ENCODE measurements at regions not wholly inside any gene's neighbourhood (a gene's known extent, or its start where the extent isn't known, plus 50 kb on each side); places are given as distances from the start of the nearest gene placed in this dataset.

DNA sequence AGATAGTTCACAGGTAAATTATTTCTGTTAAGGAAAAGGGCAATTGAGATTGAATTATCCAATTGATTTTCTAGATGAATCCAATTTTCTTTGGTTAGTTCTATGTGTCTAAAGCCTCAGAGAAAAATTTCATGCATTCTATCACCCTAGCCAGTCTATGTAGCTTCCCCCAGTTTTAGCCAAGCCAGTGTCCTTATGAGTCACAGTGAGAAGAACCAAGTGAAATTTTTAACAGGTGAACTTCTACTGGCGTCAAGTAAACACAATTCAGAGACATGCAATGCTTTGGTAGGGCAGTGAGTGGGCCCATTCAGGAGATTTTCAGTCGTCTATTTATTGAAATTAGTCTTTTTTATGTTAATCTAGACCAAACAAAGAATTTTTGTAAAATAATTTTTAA lies 1077.4 kb upstream of the ARRDC3 start:
- no peak for DNase-seq

DNA sequence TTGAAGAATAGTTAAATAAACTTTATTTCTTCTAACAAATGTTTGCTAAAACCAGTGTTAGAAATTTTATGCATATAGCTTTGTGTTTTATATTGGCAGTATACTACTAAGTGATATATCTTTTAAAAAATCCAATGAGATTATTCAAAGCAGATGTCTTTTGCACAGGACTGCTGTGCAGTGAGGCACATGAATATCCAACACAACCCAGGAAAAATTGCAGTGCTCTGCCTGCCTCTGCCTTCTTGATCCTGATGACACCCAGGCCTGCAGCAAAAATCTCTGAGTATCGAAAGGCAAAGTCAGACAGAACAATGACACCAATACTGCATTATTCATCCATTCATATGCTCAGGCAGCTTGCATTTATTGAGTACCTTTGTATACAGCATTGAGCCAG lies 1076.5 kb upstream of the ARRDC3 start:
- no peak for DNase-seq

GRCh38 chr5:92455011-92455410 lies 1071.9 kb upstream of the ARRDC3 start:
- no peak for DNase-seq

- DNase-seq = no peak
These were observed 1061.8 kb upstream of the ARRDC3 start for GRCh38 chr5:92444888-92445287.

DNA sequence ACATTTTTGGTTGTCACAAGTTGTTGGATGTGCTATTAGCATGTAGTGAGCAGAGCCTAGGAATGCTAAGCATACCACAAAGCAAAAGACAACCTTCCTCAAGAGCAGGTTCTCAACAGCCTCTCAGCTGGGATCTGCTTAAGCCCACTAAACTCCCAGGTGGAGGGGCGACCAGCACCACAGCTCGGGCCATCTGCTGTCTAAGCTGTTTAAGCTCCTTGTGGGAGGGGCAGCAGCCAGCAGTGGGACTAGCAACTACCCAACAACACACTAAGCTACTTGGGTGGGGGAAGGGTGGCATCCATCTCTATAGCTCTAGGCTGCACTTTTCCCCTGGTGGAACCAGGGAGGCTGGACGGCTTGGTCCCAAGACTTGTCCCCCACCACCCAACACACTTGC lies 1052.7 kb upstream of the ARRDC3 start:
- DNase-seq = no peak

- no peak for DNase-seq
These were observed 1046.5 kb upstream of the ARRDC3 start for GRCh38 chr5:92429646-92430045.

- DNase-seq = no peak
These were observed 1045.3 kb upstream of the ARRDC3 start for GRCh38 chr5:92428415-92428814.

DNA sequence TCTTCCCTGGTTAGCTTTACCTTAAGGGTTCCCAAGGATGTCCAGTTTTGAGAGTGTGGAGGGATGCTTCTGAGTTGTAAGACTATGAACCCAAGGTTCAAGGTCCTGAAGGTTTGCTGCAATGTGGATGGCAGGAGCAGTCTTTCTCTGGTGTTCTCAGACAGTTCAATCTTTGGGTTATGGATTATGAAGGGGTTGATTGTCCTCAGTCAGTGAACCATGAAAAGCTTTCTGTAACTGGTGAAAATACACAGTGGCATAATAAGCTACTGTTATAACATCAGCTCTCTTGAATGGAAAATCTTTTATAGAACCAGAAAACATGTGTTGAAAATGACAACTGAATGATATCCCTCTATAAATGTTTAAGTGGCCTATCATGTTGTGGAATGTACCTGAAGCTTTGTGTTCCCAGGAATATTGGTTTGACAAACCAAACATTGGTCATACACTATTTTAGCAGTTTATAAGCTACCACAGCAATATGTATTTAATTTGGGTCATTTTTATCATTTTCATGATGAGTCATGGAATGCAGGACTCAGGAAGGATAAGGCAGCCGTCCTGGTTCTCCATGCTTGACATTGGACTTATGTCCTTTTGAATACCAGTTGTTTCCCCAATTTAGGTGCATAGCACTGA lies 1041.8 kb upstream of the ARRDC3 start:
- no peak for DNase-seq

- DNase-seq = no peak
These were observed 1038.8 kb upstream of the ARRDC3 start for GRCh38 chr5:92421942-92422341.

GRCh38 chr5:92421196-92421595 lies 1038.1 kb upstream of the ARRDC3 start:
- DNase-seq = no peak

DNA sequence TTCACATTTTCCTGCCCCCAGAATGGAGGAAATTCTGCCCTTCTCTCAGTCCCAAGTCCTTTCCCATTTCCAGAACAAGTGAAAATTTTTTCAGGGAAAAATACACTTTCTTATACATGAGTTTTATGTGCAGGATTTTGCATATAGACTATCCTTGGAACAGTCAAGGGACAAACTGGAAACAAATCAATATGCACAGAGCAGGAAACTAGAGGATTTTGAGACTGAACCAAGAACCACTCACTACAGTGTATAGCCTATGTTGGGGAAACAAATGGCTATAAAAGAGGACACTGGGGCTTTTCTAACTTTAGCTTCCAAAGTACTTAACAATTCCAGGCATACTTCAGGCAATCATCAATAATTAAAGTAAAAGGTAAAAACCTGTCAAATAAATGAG lies 1036.1 kb upstream of the ARRDC3 start:
- no peak for DNase-seq

GRCh38 chr5:92418341-92418740 lies 1035.2 kb upstream of the ARRDC3 start:
- DNase-seq = no peak

- DNase-seq = no peak
These were observed 1026.0 kb upstream of the ARRDC3 start for GRCh38 chr5:92409134-92409533.

GRCh38 chr5:92402956-92403702 lies 1020.0 kb upstream of the ARRDC3 start:
- no peak for DNase-seq

DNA sequence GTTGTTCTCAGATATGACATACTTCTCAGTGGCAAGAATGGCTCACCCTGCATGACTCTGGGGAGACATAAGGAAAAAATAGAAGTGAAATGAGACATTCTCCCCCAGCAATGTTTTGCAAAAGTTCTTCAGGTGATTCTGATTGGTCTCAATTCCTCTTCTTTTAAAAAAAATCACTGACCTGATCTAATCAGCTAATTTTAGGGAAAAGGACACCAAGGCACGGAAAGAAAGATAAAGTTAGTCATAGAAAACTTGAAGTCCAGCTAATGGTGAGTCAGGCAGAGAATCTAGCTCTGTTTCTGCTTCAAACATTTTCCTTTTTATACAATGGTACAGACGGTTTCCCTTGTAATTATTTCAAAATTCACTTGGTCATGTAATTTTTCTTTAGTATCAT lies 1018.9 kb upstream of the ARRDC3 start:
- no peak for DNase-seq

DNA sequence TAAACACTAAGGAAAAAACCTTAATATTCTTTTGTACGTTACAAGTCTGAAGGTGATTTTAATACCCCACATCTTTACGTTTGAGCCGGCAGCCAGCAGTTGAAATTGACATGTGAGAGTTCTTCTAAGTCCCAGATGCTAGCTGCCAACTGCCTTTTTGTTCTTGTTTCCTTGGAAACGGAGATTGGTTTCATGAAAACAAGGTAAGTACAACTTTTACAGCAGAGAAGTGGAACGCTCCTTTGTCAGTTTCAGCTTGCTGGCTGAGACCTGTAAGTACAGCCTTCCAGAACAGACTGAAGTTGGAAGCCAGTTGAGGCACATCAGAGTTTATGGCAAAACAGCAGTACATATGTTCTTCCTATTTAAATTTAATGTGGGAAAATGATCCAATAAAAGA lies 1018.4 kb upstream of the ARRDC3 start:
- DNase-seq = no peak

DNA sequence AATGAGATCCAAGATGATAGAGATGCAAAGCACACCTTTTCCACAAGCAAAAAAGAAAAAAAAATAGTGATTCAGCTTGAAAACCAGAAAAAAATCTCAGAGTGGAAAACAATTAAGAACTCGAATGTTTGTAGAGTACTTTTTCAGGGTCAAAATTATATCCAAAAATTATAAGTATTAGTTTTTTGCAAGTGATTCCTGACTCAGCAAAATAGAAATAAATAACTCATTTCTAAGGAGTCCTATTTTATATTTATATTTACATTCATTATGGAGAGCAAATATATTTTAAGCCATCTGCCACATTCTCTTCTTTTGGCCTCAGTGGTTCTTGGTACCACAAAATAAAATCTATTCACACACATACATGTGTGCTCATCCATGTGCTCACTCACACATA lies 1011.8 kb upstream of the ARRDC3 start:
- no peak for DNase-seq

DNA sequence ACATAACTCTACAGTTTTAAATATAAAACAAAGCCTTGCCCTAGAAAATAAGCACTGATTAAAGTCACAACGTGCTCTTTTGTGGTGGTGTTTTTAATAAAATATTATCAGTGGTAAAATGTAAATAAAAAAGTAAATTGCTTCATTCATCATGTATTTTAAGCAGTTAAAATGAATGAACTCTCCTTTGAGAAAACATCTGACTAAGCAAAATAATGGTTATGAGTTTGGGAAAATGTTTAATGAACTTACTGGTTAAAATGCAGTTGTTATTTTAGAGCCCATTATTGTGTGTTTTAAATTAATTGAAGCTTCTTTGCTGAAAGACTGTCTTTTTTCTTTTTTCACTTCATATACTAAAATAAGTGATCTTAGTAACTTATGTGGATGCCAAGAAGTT lies 1007.5 kb upstream of the ARRDC3 start:
- no peak for DNase-seq

- no peak for DNase-seq
These were observed 997.1 kb upstream of the ARRDC3 start for GRCh38 chr5:92380069-92380770.

DNA sequence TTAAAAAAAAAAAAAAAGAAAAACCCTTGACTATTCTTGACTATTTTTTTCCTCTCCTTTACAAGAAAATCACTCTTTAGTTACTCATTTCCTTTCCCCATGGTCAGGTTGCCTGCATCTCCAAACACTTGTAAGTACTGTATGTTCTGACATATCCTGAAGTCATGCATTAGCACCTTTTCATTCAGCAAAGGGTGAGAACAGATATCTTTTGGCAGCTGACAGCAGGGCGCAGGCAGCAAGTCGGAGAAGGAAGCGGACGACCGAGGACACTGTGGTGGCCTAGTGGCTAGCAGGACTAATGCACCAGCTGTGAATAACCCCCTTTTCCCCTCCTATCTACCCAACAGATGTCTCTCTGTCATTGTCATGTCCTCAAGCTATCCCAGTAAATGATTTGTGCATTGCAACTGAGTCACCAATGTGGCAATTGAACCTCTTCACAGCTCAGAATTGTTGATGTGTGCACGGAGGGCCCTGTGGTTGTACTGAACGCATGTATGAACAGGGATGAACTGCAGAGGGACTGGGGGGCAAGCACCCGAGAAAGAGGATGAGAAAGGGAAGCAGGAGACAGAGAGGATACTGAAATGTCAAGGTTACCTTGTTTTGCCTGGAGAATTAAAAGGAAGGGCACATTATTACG lies 996.0 kb upstream of the ARRDC3 start:
- no peak for DNase-seq

DNA sequence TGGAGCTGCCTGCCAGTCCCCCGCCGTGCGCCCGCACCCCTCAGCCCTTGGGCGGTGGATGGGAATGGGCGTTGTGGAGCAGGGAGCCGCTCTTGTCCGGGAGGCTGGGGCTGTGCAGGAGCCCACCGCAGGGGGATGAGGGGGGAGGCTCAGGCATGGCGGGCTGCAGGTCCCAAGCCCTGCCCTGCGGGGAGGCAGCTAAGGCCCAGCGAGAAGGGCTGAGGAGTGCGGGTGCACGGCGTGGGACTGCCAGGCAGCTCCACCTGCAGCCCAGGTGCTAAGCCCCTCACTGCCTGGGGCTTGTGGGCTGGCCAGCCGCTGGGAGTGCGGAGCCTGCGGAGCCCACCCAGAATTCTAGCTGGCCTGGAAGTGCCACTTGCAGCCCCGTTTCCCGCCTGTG lies 991.7 kb upstream of the ARRDC3 start:
- DNase-seq = no peak

DNA sequence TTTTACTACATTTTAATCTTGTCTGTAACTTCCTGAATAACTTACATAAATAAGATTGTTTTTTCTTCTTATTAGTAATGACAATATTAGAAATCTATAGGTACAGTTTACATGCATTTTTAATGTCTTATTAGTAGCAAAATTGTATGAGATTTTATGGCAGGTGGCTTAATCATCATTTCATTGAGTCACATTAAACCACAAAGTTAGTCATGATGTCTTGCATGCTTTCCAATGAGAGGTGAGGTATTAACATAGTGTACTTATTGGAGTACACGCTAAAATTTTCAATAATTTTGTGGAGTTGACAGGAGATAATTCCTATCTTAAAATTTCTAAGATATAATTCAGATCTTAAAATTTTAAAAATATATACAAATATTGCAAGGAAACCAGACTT lies 989.6 kb upstream of the ARRDC3 start:
- DNase-seq = no peak

GRCh38 chr5:92371889-92372235 lies 988.7 kb upstream of the ARRDC3 start:
- no peak for DNase-seq
